GM19099 (cell line): ENCODE measurements at regions not wholly inside any gene's neighbourhood (a gene's known extent, or its start where the extent isn't known, plus 50 kb on each side); places are given as distances from the start of the nearest gene placed in this dataset.

ENCODE experiments used
- POLR2A ChIP-seq: IDR thresholded peaks from 3 replicates; pipeline ENCODE4 v1.6.1; 2011; ENCODE audit warnings: low read depth; ENCODE audit not compliant: insufficient read length; ENCODE audit errors: extremely low read depth

GRCh38 chr20:50339466-50339901 is 148.9 kb downstream of the CEBPB start:
- no peak for TF ChIP-seq POLR2A

- TF ChIP-seq POLR2A, result no peak
Observed at GRCh38 chr20:50340541-50340940, 149.9 kb downstream of the CEBPB start.

DNA sequence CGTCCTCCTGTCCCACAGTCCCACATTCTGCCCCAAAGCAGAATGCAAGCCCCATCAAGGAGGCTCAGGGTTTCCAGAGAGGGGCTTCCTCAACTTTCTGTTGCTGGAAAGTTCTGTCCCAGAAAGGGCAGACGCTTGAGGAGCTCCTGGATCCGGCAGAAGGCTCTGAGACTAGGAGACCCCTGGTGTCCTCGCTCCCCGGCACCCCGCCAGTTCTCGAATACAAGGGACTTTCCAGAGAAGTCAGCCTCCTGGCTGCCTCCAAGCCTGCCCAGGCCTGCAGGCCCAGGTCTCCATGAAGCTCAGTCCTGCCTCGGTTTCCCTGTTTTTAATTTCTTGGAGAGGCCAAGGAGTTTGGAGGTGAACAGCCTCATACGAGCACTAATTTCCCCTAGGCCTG is 150.4 kb downstream of the CEBPB start:
- TF ChIP-seq POLR2A, result no peak

DNA sequence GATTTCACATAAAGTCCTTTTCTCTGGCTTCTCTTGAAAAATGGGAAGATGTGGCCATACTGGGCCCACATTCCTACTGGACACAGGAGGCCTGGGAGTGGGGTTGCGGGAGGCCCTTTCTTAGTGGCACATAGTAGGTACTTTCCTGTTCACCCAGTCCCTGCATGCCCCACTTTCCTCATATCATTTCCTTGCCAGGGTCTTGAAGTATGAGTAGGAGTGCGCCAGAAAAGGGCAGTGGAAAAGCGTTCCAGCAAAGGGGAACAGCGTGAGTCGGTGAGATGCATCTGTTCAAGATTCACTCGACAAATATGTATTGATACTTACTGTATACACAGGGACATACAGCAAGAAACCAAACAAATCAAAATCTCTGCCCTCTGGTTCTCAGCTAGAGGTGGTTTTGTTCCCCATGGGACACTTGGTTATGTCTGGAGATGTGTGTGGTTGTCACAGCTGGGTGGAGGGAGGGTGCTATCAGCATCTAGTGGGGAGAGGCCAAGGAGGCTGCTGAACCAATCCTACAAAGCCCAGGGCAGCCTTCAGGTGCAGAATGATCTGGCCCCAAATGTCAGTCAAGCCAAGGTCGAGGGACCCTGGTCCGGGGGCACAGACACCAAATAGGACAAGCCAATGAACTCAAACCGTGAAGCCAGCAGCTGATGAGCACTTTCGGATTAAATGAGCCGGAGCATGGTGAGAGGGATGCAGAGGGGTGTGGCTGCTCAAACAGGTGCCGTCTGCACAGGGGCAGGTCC is 151.4 kb downstream of the CEBPB start:
- TF ChIP-seq POLR2A, result no peak

DNA sequence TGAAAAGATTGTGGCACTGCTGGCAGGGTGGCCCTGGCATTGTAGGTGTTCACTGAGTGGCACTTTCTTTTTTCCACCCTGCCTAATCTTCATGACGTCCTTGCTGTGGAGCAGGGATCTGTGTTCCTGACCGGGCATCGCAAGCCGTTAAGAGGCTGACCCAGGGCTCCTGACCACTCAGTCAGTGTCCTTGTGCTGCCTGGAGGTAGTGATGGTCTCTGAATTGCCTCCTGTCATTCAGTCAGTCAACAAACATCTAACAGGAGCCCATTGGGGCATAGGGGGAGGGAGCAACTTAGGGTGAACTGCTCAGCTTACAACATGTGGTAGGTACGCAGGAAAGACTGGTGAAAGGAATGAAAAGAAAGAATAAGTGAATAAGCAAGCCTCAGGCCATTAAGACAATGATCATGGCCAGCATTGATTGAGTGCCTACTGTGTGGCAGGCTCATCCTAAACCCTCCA is 152.0 kb downstream of the CEBPB start:
- no peak for TF ChIP-seq POLR2A

DNA sequence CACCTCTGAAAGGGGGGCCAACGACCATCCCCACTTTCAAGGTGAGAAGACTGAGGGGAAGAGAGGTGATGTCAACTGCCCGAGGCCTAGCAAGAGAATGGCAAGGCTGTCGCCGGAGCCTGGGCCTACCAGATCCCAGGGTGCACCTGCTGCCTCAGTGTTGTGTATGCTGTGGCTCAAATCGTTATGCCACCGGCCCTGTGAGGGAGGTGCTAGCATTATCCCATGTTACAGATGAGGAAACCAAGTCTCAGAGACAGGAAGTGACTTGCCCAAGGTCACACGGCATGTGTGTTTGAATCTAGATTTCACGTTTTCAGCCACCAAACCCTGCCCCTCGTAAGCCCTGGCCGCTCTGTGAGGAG is 152.5 kb downstream of the CEBPB start:
- no peak for TF ChIP-seq POLR2A

DNA sequence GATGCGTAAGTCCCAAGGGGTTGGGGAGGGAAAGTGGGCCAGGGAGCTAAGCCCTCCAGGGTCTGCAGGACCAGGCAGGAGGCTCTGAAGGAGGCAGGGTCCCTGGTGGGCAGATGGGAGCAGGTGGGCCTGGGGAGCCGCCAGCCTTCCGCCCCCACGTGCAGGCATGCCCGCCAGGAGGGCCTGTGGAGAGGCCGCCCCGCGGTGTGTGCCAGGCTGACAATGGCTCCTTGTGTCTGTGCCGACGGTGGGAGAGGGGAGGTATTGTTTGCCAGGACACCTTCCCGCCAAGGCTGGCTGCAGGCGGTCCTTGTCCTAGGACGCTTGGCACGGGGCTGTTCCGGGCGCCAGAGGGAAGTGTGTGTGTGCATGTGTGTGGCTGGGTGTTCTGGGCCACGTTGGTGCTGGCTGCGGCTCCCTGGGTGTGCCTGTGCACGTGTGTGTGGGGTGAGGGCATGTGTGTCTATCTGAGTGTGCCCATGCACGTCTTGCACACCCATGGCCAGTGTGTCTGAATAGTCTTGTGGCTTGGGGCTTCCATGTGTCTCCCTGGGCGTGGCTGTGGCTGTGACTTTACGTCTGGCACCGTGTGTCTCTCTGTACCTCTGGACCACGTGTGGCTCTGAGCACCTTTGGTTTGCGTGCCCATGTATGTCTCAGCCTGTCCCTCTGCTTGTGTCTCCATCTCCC is 153.0 kb downstream of the CEBPB start:
- no peak for TF ChIP-seq POLR2A

- no peak for TF ChIP-seq POLR2A
Observed at GRCh38 chr20:50344232-50345071, 153.8 kb downstream of the CEBPB start.

- no peak for TF ChIP-seq POLR2A
Observed at GRCh38 chr20:50345712-50346373, 155.2 kb downstream of the CEBPB start.

DNA sequence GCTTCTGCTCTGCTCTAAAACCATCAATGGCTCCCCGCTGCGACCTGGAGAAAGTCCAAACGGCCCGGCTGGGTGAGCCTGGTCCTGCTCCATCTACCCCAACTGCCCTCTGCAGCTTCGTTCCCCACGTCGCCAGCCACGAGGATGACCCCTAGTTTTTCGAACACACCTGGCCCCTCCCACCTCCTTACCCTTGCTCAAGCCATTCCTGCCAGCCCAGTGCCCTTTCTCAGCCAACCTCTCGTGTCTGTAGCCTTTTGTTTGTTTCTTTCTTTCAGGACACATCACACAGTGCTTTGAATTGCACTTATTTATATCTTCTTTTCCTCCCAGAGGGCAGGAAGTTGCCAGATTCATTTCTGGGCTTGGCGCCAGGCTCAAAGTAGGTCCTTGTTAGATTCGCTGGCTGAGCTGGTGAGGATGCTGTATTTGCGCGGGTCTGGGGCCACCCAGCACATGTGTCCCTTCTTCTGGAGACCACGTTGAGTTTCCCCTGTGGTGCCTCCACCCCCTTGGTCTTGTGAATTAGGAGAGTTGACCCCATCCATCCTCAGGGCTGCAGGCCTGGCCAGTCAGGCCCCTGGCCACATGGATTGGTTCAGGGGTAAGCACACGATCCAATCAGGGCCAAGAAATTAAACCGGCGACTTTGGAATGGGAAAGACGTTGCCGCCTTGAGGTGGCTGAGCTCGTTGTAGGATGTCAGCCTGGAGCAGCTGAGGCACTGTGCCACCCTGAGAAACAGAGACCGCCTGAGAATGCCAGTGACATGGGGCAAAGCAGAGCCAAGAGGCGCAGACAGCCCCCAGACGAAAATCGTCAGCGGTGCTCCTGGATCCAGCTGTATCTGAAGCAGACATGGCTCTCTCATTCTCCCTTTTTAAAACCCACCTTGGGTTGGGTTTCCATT is 156.0 kb downstream of the CEBPB start:
- TF ChIP-seq POLR2A, result no peak

- no peak for TF ChIP-seq POLR2A
Observed at GRCh38 chr20:50347284-50348063, 156.8 kb downstream of the CEBPB start.

GRCh38 chr20:50348096-50348495 is 157.5 kb downstream of the CEBPB start:
- no peak for TF ChIP-seq POLR2A
